Neural progenitor cell (in vitro differentiated cells): ENCODE measurements at regions not wholly inside any gene's neighbourhood (a gene's known extent, or its start where the extent isn't known, plus 50 kb on each side); places are given as distances from the start of the nearest gene placed in this dataset.

Experiments used
- DNase-seq: peaks from one replicate; pipeline ENCODE4 v3.0.0-alpha.2; 2016; ENCODE audit warnings: low spot score
- H2AFZ ChIP-seq: fragments of 200-600 bp; sonication (generic); replicated peaks from 2 replicates; pipeline ENCODE4 v1.6.1; 2016; ENCODE audit warnings: antibody characterized with exemption
- H3F3A ChIP-seq: fragments of 200-600 bp; sonication (generic); 2 replicates; pipeline ENCODE4 v1.6.1; 2016; ENCODE audit warnings: antibody characterized with exemption, low read depth
- H3K27ac ChIP-seq: fragments of 200-600 bp; sonication (generic); 2 replicates; pipeline ENCODE4 v1.5.1; 2016; ENCODE audit warnings: mild to moderate bottlenecking
- H3K27me3 ChIP-seq: fragments of 200-600 bp; sonication (generic); 2 replicates; pipeline ENCODE4 v1.6.1; 2016; ENCODE audit warnings: mild to moderate bottlenecking, moderate library complexity
- H3K36me3 ChIP-seq: fragments of 200-600 bp; sonication (generic); 2 replicates; pipeline ENCODE4 v1.5.1; 2016
- H3K4me1 ChIP-seq: fragments of 200-600 bp; sonication (generic); 2 replicates; pipeline ENCODE4 v1.6.1; 2016; ENCODE audit warnings: mixed run types
- H3K4me2 ChIP-seq: fragments of 200-600 bp; sonication (generic); 2 replicates; pipeline ENCODE4 v1.6.1; 2016
- H3K4me3 ChIP-seq: fragments of 200-600 bp; sonication (generic); 2 replicates; pipeline ENCODE4 v1.5.1; 2016
- H3K79me2 ChIP-seq: fragments of 200-600 bp; sonication (generic); 2 replicates; pipeline ENCODE4 v1.6.1; 2016; ENCODE audit warnings: low read depth
- H3K9ac ChIP-seq: fragments of 200-600 bp; sonication (generic); 2 replicates; pipeline ENCODE4 v1.6.1; 2016
- H3K9me3 ChIP-seq: fragments of 200-600 bp; sonication (generic); 2 replicates; pipeline ENCODE4 v1.5.1; 2016; ENCODE audit warnings: low read depth
- H4K20me1 ChIP-seq: fragments of 200-600 bp; sonication (generic); 2 replicates; pipeline ENCODE4 v1.6.1; 2016; ENCODE audit warnings: low read depth
- H3K27ac Mint-ChIP-seq: 3 replicates; pipeline ENCODE4 v1.8.0; 2021; ENCODE audit warnings: mixed read lengths
- H3K27me3 Mint-ChIP-seq: 2 replicates; pipeline ENCODE4 v1.8.0; 2022; ENCODE audit warnings: low read depth, mild to moderate bottlenecking, inconsistent platforms, moderate library complexity, mixed read lengths; ENCODE audit not compliant: insufficient read depth
- H3K36me3 Mint-ChIP-seq: 3 replicates; pipeline ENCODE4 v1.8.0; 2021; ENCODE audit warnings: mixed read lengths
- H3K4me1 Mint-ChIP-seq: 3 replicates; pipeline ENCODE4 v1.8.0; 2021; ENCODE audit warnings: mixed read lengths
- H3K4me3 Mint-ChIP-seq: 3 replicates; pipeline ENCODE4 v1.8.0; 2021; ENCODE audit warnings: mild to moderate bottlenecking, moderate library complexity, mixed read lengths
- H3K9me3 Mint-ChIP-seq: 3 replicates; pipeline ENCODE4 v1.8.0; 2020; ENCODE audit warnings: mixed read lengths
- CTCF ChIP-seq: fragments of 200-600 bp; sonication (generic); IDR thresholded peaks from 2 replicates; pipeline ENCODE4 v1.5.1; 2017; ENCODE audit warnings: antibody characterized with exemption, mild to moderate bottlenecking
- EZH2 ChIP-seq: fragments of 200-600 bp; sonication (generic); IDR thresholded peaks from 2 replicates; pipeline ENCODE4 v1.6.1; 2017; ENCODE audit warnings: antibody characterized with exemption, mild to moderate bottlenecking, moderate library complexity
- EZH2phosphoT487 ChIP-seq: fragments of 200-600 bp; sonication (generic); IDR thresholded peaks from 2 replicates; pipeline ENCODE4 v1.6.1; 2017; ENCODE audit warnings: antibody characterized with exemption

GRCh38 chr9:121581786-121582600 lies 69.4 kb upstream of the DAB2IP start:
- Histone ChIP-seq H3K27ac (no peak overlapping the region), H3K36me3 (no peaks in the 10 kb centered on the region), H3K9me3 (no peaks in the 10 kb centered on the region), H2AFZ (peak overlapping the region; percentile 80), H3K4me2 (peak overlapping the region; percentile 69), H3K4me1 (peaks cover 19% of the 10 kb centered on the region), H4K20me1 (no peaks in the 10 kb centered on the region), H3K27me3 (no peaks in the 10 kb centered on the region), H3K9ac (no peak overlapping the region), H3F3A (peaks cover 16% of the 10 kb centered on the region), H3K79me2 (no peaks in the 10 kb centered on the region), H3K4me3 (peak overlapping the region; percentile 18)
- Mint-ChIP-seq H3K36me3 (no peaks in the 10 kb centered on the region), H3K4me1 (peaks cover 47% of the 10 kb centered on the region), H3K27me3 (peaks cover 8% of the 10 kb centered on the region), H3K9me3 (no peaks in the 10 kb centered on the region), H3K27ac (peak overlapping the region; percentile 95), H3K4me3 (peak overlapping the region; percentile 72)
- no peak for TF ChIP-seq EZH2
- TF ChIP-seq EZH2phosphoT487 = no peak
- no peak for TF ChIP-seq CTCF
- DNase-seq = peak; percentile 75

GRCh38 chr9:121582641-121583040 lies 68.8 kb upstream of the DAB2IP start:
- no peaks in the 10 kb centered on the region for H3K79me2 ChIP-seq
- TF ChIP-seq CTCF = no peak
- TF ChIP-seq EZH2 = no peak
- TF ChIP-seq EZH2phosphoT487 = no peak
- H3F3A ChIP-seq = peaks cover 16% of the 10 kb centered on the region
- H3K4me1 ChIP-seq = peaks cover 16% of the 10 kb centered on the region
- H3K9ac ChIP-seq = no peak overlapping the region
- no peaks in the 10 kb centered on the region for H3K27me3 ChIP-seq
- peak overlapping the region; percentile 72 for H3K4me3 Mint-ChIP-seq
- H3K36me3 ChIP-seq = no peaks in the 10 kb centered on the region
- H3K27ac ChIP-seq = no peak overlapping the region
- H3K4me1 Mint-ChIP-seq = peaks cover 42% of the 10 kb centered on the region
- H3K4me2 ChIP-seq = peak overlapping the region; percentile 69
- H3K9me3 Mint-ChIP-seq = no peaks in the 10 kb centered on the region
- no peak for DNase-seq
- peak overlapping the region; percentile 95 for H3K27ac Mint-ChIP-seq
- H3K9me3 ChIP-seq = no peaks in the 10 kb centered on the region
- H3K36me3 Mint-ChIP-seq = no peaks in the 10 kb centered on the region
- no peaks in the 10 kb centered on the region for H4K20me1 ChIP-seq
- peak overlapping the region; percentile 69 for H2AFZ ChIP-seq
- H3K27me3 Mint-ChIP-seq = peaks cover 10% of the 10 kb centered on the region
- no peak overlapping the region for H3K4me3 ChIP-seq

GRCh38 chr9:121584421-121584820 lies 67.0 kb upstream of the DAB2IP start:
- no peak for TF ChIP-seq CTCF
- no peak for TF ChIP-seq EZH2
- no peak for TF ChIP-seq EZH2phosphoT487
- no peak overlapping the region for H3K27ac Mint-ChIP-seq

More at GRCh38 chr9:121584421-121584820, 67.0 kb upstream of the DAB2IP start:
- no peak overlapping the region for H3K27ac ChIP-seq
- H3K4me3 ChIP-seq = no peak overlapping the region
- no peaks in the 10 kb centered on the region for H3K9me3 Mint-ChIP-seq
- no peak overlapping the region for H3K4me2 ChIP-seq
- H3K4me3 Mint-ChIP-seq = no peak overlapping the region
- H3K9me3 ChIP-seq = no peaks in the 10 kb centered on the region
- DNase-seq = no peak
- H3K27me3 ChIP-seq = peaks cover 6% of the 10 kb centered on the region
- peaks cover 31% of the 10 kb centered on the region for H3K4me1 Mint-ChIP-seq
- H3K36me3 ChIP-seq = no peaks in the 10 kb centered on the region
- no peak overlapping the region for H3K9ac ChIP-seq
- H3K4me1 ChIP-seq = peaks cover 16% of the 10 kb centered on the region
- H3F3A ChIP-seq = peaks cover 16% of the 10 kb centered on the region
- H3K36me3 Mint-ChIP-seq = no peaks in the 10 kb centered on the region
- no peaks in the 10 kb centered on the region for H3K79me2 ChIP-seq
- H4K20me1 ChIP-seq = no peaks in the 10 kb centered on the region
- no peak overlapping the region for H2AFZ ChIP-seq
- H3K27me3 Mint-ChIP-seq = peaks cover 17% of the 10 kb centered on the region
